ENCODE measurements at regions not wholly inside any gene's neighbourhood (a gene's known extent, or its start where the extent isn't known, plus 50 kb on each side); places are given as distances from the start of the nearest gene placed in this dataset.

- ChIA-PET POLR2A (no interaction called here), CTCF (interaction anchor here (1.9 kb wide), 1 partner anchor 10 kb away, joined by 7 read pairs; no protein-coding TSS in a partner anchor)
- H3K4me3 ChIP-seq (ENCODE audit: control insufficient read depth in 1 of 7, extremely low read depth in 1 of 7, insufficient read depth in 4 of 7, low read depth in 2 of 7, low read length in 6 of 7): no peak overlapping the region
- H3K36me3 ChIP-seq (ENCODE audit: control insufficient read depth in 4 of 4, insufficient read depth in 4 of 4, low read length in 3 of 4): no peaks in the 10 kb centered on the region
- peaks cover 0 to 6% (median 0%) of the 10 kb centered on the region in 5 experiments for H3K9me3 ChIP-seq (ENCODE audit: control extremely low read depth in 1 of 5, control insufficient read depth in 4 of 5, insufficient read depth in 2 of 5, low read depth in 1 of 5, low read length in 4 of 5)
- 100% methylated on average over 1 of the region's 2 CpGs for WGBS (ENCODE audit: insufficient coverage)
- no peaks in the 10 kb centered on the region for H3K27me3 ChIP-seq (replicated peaks in 2 of 5; ENCODE audit: control insufficient read depth in 4 of 5, insufficient read depth in 5 of 5, low read length in 4 of 5)
- no peak for DNase-seq
- no peaks in the 10 kb centered on the region for H3K4me1 ChIP-seq (ENCODE audit: control extremely low read depth in 1 of 4, control insufficient read depth in 4 of 4, insufficient read depth in 4 of 4, low read length in 3 of 4)
- H3K27ac ChIP-seq (ENCODE audit: insufficient read depth in 1 of 2, low read depth in 1 of 2, low read length in 2 of 2, poor library complexity in 1 of 2, severe bottlenecking in 2 of 2): no peak overlapping the region
These were observed 608.1 kb downstream of the TYW1 start for GRCh38 chr7:67604461-67605386.

GRCh38 chr7:67608806-67609205, 612.2 kb downstream of the TYW1 start:
- ChIA-PET POLR2A (interaction anchor here (0.6 kb wide), 1 partner anchor 208 kb away, joined by 5 read pairs; no protein-coding TSS in a partner anchor), CTCF (no interaction called here)
- H3K27me3 ChIP-seq (replicated peaks in 2 of 5; ENCODE audit: control insufficient read depth in 4 of 5, insufficient read depth in 5 of 5, low read length in 4 of 5): peaks cover 0 to 2% (median 0%) of the 10 kb centered on the region in 5 experiments
- H3K36me3 ChIP-seq (ENCODE audit: control insufficient read depth in 4 of 4, insufficient read depth in 4 of 4, low read length in 3 of 4): no peaks in the 10 kb centered on the region
- 93% methylated on average over 3 of the region's 3 CpGs for WGBS (ENCODE audit: insufficient coverage)
- DNase-seq: no peak
- H3K4me3 ChIP-seq (ENCODE audit: control insufficient read depth in 1 of 7, extremely low read depth in 1 of 7, insufficient read depth in 4 of 7, low read depth in 2 of 7, low read length in 6 of 7): no peak overlapping the region
- no peak overlapping the region for H3K27ac ChIP-seq (ENCODE audit: insufficient read depth in 1 of 2, low read depth in 1 of 2, low read length in 2 of 2, poor library complexity in 1 of 2, severe bottlenecking in 2 of 2)
- H3K9me3 ChIP-seq (ENCODE audit: control extremely low read depth in 1 of 5, control insufficient read depth in 4 of 5, insufficient read depth in 2 of 5, low read depth in 1 of 5, low read length in 4 of 5): peaks cover 0 to 15% (median 5%) of the 10 kb centered on the region in 5 experiments
- H3K4me1 ChIP-seq (ENCODE audit: control extremely low read depth in 1 of 4, control insufficient read depth in 4 of 4, insufficient read depth in 4 of 4, low read length in 3 of 4): no peaks in the 10 kb centered on the region

- no peaks in the 10 kb centered on the region for H3K36me3 ChIP-seq (ENCODE audit: control insufficient read depth in 4 of 4, insufficient read depth in 4 of 4, low read length in 3 of 4)
- no peak overlapping the region for H3K4me3 ChIP-seq (ENCODE audit: control insufficient read depth in 1 of 7, extremely low read depth in 1 of 7, insufficient read depth in 4 of 7, low read depth in 2 of 7, low read length in 6 of 7)
- H3K4me1 ChIP-seq (ENCODE audit: control extremely low read depth in 1 of 4, control insufficient read depth in 4 of 4, insufficient read depth in 4 of 4, low read length in 3 of 4): no peaks in the 10 kb centered on the region
- POLR2A ChIA-PET: no interaction called here
- H3K27me3 ChIP-seq (replicated peaks in 2 of 5; ENCODE audit: control insufficient read depth in 4 of 5, insufficient read depth in 5 of 5, low read length in 4 of 5): peaks cover 0 to 2% (median 0%) of the 10 kb centered on the region in 5 experiments
- no peak for DNase-seq
- 77% methylated on average over 5 of the region's 6 CpGs for WGBS (ENCODE audit: insufficient coverage)
- CTCF ChIA-PET: no interaction called here
- no peak overlapping the region for H3K27ac ChIP-seq (ENCODE audit: insufficient read depth in 1 of 2, low read depth in 1 of 2, low read length in 2 of 2, poor library complexity in 1 of 2, severe bottlenecking in 2 of 2)
- peaks cover 0 to 10% (median 2%) of the 10 kb centered on the region in 5 experiments for H3K9me3 ChIP-seq (ENCODE audit: control extremely low read depth in 1 of 5, control insufficient read depth in 4 of 5, insufficient read depth in 2 of 5, low read depth in 1 of 5, low read length in 4 of 5)
These were observed 614.3 kb downstream of the TYW1 start for GRCh38 chr7:67610897-67611296.

- POLR2A ChIA-PET: no interaction called here
- H3K27ac ChIP-seq (ENCODE audit: insufficient read depth in 1 of 2, low read depth in 1 of 2, low read length in 2 of 2, poor library complexity in 1 of 2, severe bottlenecking in 2 of 2): no peak overlapping the region
- no peak overlapping the region for H3K4me3 ChIP-seq (ENCODE audit: control insufficient read depth in 1 of 7, extremely low read depth in 1 of 7, insufficient read depth in 4 of 7, low read depth in 2 of 7, low read length in 6 of 7)
- no peaks in the 10 kb centered on the region for H3K4me1 ChIP-seq (ENCODE audit: control extremely low read depth in 1 of 4, control insufficient read depth in 4 of 4, insufficient read depth in 4 of 4, low read length in 3 of 4)
- WGBS (ENCODE audit: insufficient coverage): no CpG with 5 or more reads among the region's 2 CpGs
- CTCF ChIA-PET: no interaction called here
- no peaks in the 10 kb centered on the region for H3K36me3 ChIP-seq (ENCODE audit: control insufficient read depth in 4 of 4, insufficient read depth in 4 of 4, low read length in 3 of 4)
- H3K9me3 ChIP-seq (ENCODE audit: control extremely low read depth in 1 of 5, control insufficient read depth in 4 of 5, insufficient read depth in 2 of 5, low read depth in 1 of 5, low read length in 4 of 5): peaks cover 0 to 10% (median 2%) of the 10 kb centered on the region in 5 experiments
- H3K27me3 ChIP-seq (replicated peaks in 2 of 5; ENCODE audit: control insufficient read depth in 4 of 5, insufficient read depth in 5 of 5, low read length in 4 of 5): peaks cover 0 to 18% (median 9%) of the 10 kb centered on the region in 5 experiments
- no peak for DNase-seq
These were observed 618.2 kb downstream of the TYW1 start for GRCh38 chr7:67614843-67615242.

- H3K27ac ChIP-seq (ENCODE audit: insufficient read depth in 1 of 2, low read depth in 1 of 2, low read length in 2 of 2, poor library complexity in 1 of 2, severe bottlenecking in 2 of 2): no peak overlapping the region
- H3K4me3 ChIP-seq (ENCODE audit: control insufficient read depth in 1 of 7, extremely low read depth in 1 of 7, insufficient read depth in 4 of 7, low read depth in 2 of 7, low read length in 6 of 7): no peak overlapping the region
- POLR2A ChIA-PET: no interaction called here
- peaks cover 0 to 23% (median 14%) of the 10 kb centered on the region in 5 experiments for H3K27me3 ChIP-seq (replicated peaks in 2 of 5; ENCODE audit: control insufficient read depth in 4 of 5, insufficient read depth in 5 of 5, low read length in 4 of 5)
- WGBS (ENCODE audit: insufficient coverage): 95% methylated on average over 5 of the region's 7 CpGs
- H3K4me1 ChIP-seq (ENCODE audit: control extremely low read depth in 1 of 4, control insufficient read depth in 4 of 4, insufficient read depth in 4 of 4, low read length in 3 of 4): no peaks in the 10 kb centered on the region
- no peaks in the 10 kb centered on the region for H3K36me3 ChIP-seq (ENCODE audit: control insufficient read depth in 4 of 4, insufficient read depth in 4 of 4, low read length in 3 of 4)
- DNase-seq: no peak
- H3K9me3 ChIP-seq (ENCODE audit: control extremely low read depth in 1 of 5, control insufficient read depth in 4 of 5, insufficient read depth in 2 of 5, low read depth in 1 of 5, low read length in 4 of 5): peaks cover 0 to 10% (median 2%) of the 10 kb centered on the region in 5 experiments
- CTCF ChIA-PET: no interaction called here
These were observed 619.9 kb downstream of the TYW1 start for GRCh38 chr7:67616517-67616916.

GRCh38 chr7:67618556-67619162, 622.0 kb downstream of the TYW1 start:
- ChIA-PET POLR2A (no interaction called here), CTCF (no interaction called here)
- Histone ChIP-seq H3K4me1 (ENCODE audit: control extremely low read depth in 1 of 4, control insufficient read depth in 4 of 4, insufficient read depth in 4 of 4, low read length in 3 of 4) (no peaks in the 10 kb centered on the region), H3K27me3 (replicated peaks in 2 of 5; ENCODE audit: control insufficient read depth in 4 of 5, insufficient read depth in 5 of 5, low read length in 4 of 5) (peaks cover 0 to 26% (median 21%) of the 10 kb centered on the region in 5 experiments), H3K36me3 (ENCODE audit: control insufficient read depth in 4 of 4, insufficient read depth in 4 of 4, low read length in 3 of 4) (no peaks in the 10 kb centered on the region), H3K27ac (ENCODE audit: insufficient read depth in 1 of 2, low read depth in 1 of 2, low read length in 2 of 2, poor library complexity in 1 of 2, severe bottlenecking in 2 of 2) (no peak overlapping the region), H3K4me3 (ENCODE audit: control insufficient read depth in 1 of 7, extremely low read depth in 1 of 7, insufficient read depth in 4 of 7, low read depth in 2 of 7, low read length in 6 of 7) (no peak overlapping the region), H3K9me3 (ENCODE audit: control extremely low read depth in 1 of 5, control insufficient read depth in 4 of 5, insufficient read depth in 2 of 5, low read depth in 1 of 5, low read length in 4 of 5) (no peaks in the 10 kb centered on the region)
- 68% methylated on average over 6 of the region's 8 CpGs for WGBS (ENCODE audit: insufficient coverage)
- no peak for DNase-seq

- Histone ChIP-seq H3K9me3 (ENCODE audit: control extremely low read depth in 1 of 5, control insufficient read depth in 4 of 5, insufficient read depth in 2 of 5, low read depth in 1 of 5, low read length in 4 of 5) (no peaks in the 10 kb centered on the region), H3K27ac (ENCODE audit: insufficient read depth in 1 of 2, low read depth in 1 of 2, low read length in 2 of 2, poor library complexity in 1 of 2, severe bottlenecking in 2 of 2) (no peak overlapping the region), H3K27me3 (replicated peaks in 2 of 5; ENCODE audit: control insufficient read depth in 4 of 5, insufficient read depth in 5 of 5, low read length in 4 of 5) (peaks cover 0 to 26% (median 21%) of the 10 kb centered on the region in 5 experiments), H3K36me3 (ENCODE audit: control insufficient read depth in 4 of 4, insufficient read depth in 4 of 4, low read length in 3 of 4) (no peaks in the 10 kb centered on the region), H3K4me3 (ENCODE audit: control insufficient read depth in 1 of 7, extremely low read depth in 1 of 7, insufficient read depth in 4 of 7, low read depth in 2 of 7, low read length in 6 of 7) (no peak overlapping the region), H3K4me1 (ENCODE audit: control extremely low read depth in 1 of 4, control insufficient read depth in 4 of 4, insufficient read depth in 4 of 4, low read length in 3 of 4) (no peaks in the 10 kb centered on the region)
- no peak for DNase-seq
- WGBS (ENCODE audit: insufficient coverage): 22% methylated on average over 11 of the region's 11 CpGs
- ChIA-PET POLR2A (no interaction called here), CTCF (no interaction called here)
These were observed 622.5 kb downstream of the TYW1 start for GRCh38 chr7:67619175-67619574.
